GM19035 (cell line): ENCODE measurements at regions not wholly inside any gene's neighbourhood (a gene's known extent, or its start where the extent isn't known, plus 50 kb on each side); places are given as distances from the start of the nearest gene placed in this dataset.

Source experiments
- ATAC-seq: cut with Tn5 transposase; IDR thresholded peaks from one replicate; pipeline ENCODE4 v1.9.1; 2021; ENCODE audit not compliant: unreplicated experiment

GRCh38 chr2:16181741-16182090 lies 241.4 kb downstream of the MYCN start:
- ATAC-seq, result no peak

DNA sequence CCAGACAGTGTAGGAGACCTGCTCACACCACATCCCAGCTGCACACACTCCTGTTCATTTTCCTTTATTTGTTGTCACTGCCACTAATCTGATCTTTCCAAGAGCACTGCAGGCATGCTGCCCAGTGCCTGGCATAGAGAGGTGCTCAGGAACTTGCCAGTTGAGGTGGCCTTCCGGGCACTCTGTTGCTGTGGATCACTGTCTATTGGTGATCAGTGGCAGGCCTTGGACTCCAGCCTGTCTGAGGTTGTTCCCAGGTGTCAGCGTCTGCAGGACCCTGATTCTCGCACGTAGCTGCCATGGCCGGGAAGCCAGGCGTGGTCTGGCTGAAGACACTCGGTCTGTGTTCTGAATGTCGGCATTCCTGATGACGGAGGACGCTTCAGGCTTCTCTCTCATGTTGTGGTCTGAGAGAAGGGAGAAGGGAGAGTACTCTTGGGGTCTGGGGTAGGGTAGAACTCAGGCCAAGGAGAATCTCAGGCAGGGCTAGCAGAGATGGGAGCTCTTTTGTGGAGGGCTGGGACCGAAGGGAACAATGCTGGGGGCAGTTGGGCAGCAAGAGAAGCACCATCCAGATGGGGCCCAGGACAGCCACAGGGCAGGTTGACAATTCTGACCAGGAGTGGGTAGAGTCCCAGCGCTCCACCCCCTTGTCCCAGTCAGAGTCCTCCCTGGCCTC lies 240.9 kb downstream of the MYCN start:
- ATAC-seq, result no peak

- ATAC-seq, result no peak
Observed at GRCh38 chr2:16180631-16181030, 240.3 kb downstream of the MYCN start.

GRCh38 chr2:16179701-16180416 lies 239.5 kb downstream of the MYCN start:
- ATAC-seq, result no peak

DNA sequence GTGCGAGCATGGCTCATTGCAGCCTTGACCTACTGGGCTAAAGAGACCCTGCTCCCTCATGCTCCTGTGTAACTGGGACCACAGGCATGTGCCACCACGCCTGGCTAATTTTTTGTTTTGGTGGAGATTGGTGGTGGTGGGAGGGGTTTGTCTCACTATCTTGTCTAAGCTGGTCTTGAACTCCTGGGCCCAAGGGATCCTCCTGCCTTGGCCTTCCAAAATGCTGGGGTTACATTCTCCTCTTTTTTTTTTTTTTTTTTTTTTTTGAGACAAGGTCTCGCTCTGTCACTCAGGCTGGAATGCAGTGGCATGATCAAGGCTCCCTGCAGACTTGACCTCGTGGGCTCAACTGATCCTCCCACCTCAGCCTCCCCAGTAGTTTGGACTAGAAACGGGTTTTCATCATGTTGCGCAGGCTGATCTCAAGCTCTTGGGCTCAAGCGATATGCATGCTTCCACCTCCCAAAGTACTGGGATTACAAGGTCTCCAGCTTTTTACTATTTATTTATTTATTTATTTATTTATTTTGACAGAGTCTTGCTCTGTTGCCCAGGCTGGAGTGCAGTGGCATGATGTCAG lies 238.3 kb downstream of the MYCN start:
- no peak for ATAC-seq

- ATAC-seq, result no peak
Observed at GRCh38 chr2:16177671-16178180, 237.4 kb downstream of the MYCN start.

DNA sequence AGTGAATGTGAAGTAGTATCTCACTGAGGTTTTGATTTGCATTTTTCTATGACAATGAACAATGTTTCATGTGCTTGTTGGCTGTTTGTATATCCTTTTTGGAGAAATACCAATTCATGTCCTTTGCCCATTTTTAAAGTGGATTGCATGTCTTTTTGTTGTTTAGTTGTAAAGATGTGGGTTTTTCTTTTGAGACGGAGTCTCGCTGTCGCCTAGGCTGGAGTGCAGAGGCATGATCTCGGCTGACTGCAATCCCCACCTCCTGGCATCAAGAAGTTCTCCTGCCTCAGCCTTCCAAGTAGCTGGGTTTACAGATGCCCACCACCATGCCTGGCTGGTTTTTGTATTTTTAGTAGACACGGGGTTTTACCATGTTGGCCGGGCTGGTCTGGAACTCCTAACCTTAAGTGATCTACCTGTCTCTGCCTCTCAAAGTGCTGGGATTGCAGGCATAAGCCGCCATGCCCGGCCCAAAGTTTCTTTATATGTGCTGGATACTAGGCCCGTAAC lies 236.7 kb downstream of the MYCN start:
- no peak for ATAC-seq

- no peak for ATAC-seq
Observed at GRCh38 chr2:16175247-16175825, 235.0 kb downstream of the MYCN start.

- ATAC-seq, result no peak
Observed at GRCh38 chr2:16174693-16175045, 234.3 kb downstream of the MYCN start.

GRCh38 chr2:16173893-16174692 lies 233.7 kb downstream of the MYCN start:
- ATAC-seq, result no peak

- no peak for ATAC-seq
Observed at GRCh38 chr2:16172324-16173175, 232.2 kb downstream of the MYCN start.

DNA sequence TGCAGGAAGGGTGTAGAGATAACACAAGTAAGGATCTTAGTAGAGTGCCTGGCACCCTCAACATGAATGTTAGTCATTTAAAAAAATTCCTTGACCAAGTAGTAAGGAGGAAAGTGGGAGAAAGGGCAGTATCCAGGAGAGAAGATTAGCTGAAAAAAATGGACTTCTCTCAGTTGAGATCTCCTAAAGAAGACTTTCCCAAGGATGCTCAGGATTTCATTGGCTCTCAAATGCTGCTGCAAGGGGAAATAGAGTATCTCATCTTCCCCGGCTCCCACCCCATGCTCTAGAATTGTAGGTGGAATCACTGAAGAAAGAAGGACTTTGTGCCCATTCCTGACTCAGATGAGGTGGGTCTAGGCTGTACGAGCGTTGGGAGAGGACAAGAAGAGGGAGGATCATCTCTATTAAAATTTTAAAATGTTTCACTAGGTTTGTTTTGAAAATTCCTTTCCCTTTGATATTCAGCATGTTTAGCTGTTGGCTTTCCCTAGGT lies 231.1 kb downstream of the MYCN start:
- ATAC-seq, result no peak

GRCh38 chr2:16170675-16171424 lies 230.5 kb downstream of the MYCN start:
- ATAC-seq, result no peak

- no peak for ATAC-seq
Observed at GRCh38 chr2:16169381-16169960, 229.1 kb downstream of the MYCN start.

DNA sequence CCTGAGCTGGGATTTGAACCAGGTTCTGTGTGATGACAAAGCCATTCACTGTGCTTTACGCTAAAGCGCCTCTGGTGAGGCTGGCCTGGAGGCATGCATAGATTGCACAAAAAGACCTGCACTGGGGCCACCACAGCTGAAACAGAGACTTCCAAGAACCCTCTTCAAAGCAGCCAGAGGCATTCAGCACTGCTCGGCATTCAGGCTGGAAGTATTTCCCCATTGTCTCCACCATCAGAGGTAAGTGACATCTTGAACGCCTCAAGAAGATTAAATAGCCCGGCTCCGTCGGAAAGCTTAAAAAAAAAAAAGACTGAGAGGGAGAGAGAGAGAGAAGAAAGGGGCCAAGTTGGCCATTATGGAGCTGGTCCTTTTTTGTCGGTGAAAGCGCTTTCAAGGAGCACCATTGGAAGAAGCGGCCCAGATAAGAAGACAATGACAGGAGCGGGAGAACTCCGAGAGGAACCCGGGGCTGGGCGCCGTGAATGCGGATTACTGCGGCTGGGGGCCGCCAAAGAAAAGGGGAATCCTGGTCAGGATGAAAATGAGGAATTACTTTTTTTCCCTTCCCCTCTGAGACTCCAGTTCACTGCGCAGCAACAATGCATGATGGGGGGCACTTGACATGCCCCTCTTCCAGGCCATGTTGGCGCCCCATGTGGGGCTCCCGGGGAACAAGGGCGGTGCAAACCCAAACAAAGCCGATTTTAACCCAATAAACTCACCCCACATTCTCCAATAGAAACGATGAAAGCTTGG lies 228.3 kb downstream of the MYCN start:
- no peak for ATAC-seq

- no peak for ATAC-seq
Observed at GRCh38 chr2:16167870-16168426, 227.6 kb downstream of the MYCN start.

DNA sequence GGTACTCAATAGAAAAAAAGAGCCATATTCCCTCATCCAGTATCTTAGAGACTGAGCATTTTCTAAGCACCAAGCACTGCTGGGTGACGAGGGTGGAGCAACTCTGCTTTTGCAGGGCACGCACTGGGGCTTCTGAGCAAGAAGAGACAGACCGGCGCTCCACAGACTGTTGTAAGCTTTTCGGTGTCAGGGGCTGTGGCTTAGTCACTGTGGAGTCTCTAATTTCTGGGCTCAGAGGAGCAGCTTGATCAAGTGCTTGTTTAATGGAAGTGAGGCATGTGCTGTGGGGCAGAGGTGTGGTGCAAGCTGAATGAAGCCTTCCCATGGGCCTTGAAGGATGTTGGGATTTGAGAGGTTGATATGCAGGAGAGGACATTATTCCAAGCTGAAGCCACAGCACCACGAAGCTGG lies 227.1 kb downstream of the MYCN start:
- no peak for ATAC-seq
